Activated CD4-positive, alpha-beta T cell treated with anti-CD3 and anti-CD28 coated beads, Interleukin-2, amount 50 U/mL, for 48 hours (primary cell): ENCODE measurements at regions not wholly inside any gene's neighbourhood (a gene's known extent, or its start where the extent isn't known, plus 50 kb on each side); places are given as distances from the start of the nearest gene placed in this dataset.
"Not testable (repeated sequence)": the region's sequence is repeated elsewhere in the genome, so short reads cannot be mapped to it uniquely, and the experiment has no call there.

Experiments
- DNase-seq, 2 experiments: peaks; one replicate each; pipeline ENCODE4 v3.0.0-alpha.2; 2020

DNA sequence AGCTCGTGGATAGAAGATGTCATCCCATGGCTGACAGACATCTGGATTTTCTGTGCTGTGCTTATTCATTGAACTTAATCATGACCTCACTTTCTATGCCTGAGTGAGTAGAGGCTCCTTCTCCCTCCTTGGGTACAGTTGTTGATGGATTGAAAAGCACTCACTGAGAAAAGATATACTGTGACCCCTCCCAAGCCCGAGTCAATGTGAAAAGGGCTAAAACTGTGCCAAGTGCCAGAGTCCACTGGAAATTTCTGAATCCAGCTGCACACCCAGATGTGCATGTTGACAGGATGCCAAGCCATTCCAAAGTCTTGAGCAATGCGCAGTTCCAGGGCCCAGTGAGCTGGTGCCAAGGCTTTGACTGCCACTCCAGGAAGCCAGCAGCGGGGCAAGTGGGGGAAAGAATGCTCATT, 473.0 kb downstream of the NTRK2 start:
- no peak for DNase-seq

DNA sequence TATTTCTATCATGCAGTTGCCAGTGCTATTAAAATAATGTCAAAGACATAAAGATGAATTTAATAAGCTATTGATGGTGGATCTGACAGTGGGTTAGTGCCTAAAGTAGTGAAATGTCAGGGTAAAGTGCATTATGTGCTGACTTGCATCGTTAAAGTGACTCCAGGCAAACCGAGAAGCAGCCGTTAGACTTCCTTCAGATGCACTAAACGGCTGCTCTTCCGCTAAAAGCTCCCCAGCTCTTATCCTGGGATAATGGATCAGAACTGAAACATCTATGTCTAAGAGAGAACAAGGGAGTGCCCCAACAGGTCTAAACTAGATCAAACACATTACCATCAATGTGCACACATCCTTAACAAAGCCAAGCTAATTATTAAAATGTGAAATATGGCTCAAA, 468.2 kb downstream of the NTRK2 start:
- no peak for DNase-seq

DNA sequence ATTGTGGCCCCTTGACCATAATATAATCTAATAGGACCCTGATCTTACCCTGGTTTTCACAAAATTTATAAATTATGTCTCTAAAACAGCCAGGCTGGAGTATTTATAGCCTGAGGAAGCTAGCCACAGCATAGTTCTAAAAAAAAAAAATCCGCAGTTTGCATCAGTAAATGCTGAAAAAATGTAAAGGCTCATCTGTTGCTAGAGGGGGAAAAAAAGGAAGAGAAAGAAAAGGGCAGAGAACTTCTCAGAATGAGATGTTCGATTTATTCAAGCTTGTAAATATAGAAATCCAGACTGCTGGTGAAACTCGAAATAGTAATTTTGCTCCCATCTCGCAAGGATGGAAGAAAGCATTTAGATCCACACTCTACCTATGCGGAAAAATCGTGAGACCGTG, 467.5 kb downstream of the NTRK2 start:
- no peak for DNase-seq

DNA sequence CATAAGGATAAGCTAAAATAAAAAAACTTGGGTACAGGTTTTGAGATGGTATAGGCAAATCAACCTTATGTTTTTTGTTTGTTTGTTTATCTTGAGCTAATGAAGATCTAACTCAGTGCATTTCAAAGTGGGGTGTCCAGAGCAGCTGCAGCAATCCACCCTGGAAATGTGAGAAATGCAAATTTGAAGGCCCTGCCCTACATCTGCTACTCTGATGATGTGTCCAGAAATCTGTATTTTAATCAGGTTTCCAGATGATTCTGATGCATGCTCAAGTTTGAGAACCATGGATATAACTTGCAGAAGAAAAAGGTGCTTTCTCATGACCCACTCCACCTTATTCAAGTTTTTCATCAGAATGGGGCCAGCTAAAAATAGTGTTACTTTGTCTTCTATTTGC, 467.0 kb downstream of the NTRK2 start:
- no peak for DNase-seq

DNA sequence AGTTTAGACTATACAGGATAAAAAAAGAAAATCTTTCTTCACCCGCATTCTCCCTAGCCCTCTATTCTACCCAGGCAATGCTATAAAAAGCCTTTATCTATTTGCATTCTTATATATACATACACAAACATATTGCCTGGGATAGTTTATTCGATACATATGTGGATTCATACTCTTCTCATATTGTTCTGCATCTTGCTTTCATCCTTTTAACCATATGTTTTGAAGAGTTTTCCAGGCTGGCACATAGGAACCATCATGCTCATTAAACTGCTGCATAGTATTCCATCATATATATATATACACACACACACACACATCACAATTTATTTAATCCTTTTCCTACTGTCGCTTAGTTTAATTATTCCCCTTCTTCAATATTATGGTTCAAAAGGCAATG, 461.2 kb downstream of the NTRK2 start:
- DNase-seq: no peak

DNA sequence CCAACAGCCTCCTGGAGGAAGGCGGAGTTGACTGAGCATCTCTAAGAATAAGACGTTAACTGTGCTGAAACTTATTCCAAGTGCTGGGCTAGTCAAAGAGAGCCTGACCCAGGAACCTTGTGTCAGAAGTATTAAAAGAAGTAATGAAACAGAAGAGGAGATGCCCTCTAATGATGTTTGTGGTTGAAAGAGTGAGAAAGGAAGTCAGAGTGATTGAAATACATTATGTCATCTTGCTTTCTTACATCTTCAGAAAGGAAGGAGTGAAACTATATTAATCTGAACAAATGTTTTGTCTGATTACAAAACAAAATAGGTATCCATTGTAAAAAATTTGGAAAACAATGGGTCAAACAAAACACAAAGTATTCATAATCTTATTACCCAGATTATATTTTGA, 460.7 kb downstream of the NTRK2 start:
- DNase-seq: no peak

DNA sequence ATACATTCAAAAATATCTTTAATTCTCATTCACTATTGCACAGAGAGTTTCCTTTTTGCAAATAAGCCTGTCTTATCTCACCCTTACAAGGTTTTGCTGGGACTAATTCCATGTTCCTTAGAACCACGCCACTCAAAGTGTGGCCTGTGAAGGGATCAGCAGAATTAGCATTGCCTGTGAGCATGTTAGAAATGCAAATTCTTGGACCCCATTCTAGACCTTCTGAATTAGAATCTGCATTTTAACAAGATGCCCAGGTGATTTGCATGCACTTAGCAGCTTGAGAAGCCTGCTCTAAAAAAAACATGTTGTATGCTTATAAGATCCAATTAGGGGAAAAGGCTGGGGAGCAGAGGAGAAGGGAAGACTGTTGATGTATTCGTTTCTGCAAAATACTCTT, 460.0 kb downstream of the NTRK2 start:
- no peak for DNase-seq

DNA sequence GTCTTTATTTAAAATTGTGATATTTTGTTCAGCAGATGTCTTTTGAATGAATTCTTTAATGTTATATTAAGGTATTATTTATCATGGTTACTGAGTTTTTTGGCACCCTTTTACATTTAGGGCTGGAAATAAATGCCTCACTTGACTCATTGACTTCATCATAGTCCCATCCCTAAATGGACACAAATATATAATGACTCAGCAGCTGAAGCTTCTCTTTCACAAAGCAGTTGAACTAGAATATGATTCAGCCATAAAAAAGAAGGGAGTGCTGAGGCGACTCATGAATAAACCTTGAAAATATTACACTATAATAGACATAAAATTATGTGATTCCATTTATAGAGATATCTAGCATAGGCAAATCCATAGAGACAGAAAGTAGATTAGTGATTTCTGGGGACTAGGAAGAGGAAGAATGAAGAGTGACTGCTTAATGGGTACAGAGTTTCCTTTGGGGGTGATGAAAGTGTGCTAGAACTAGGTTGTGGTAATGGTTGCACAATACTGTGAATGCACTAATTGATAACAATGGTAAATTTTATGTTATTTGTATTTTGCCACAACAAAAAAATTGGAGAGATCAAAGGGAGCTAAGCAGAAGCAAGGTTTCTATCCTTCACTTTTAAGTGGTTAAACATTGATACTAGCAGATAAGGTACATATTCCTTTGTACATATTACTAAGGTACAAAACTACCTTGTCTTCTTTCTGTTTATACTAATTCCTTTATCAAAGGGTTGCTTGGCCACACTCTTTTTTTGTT, 449.6 kb downstream of the NTRK2 start:
- no peak for DNase-seq

DNA sequence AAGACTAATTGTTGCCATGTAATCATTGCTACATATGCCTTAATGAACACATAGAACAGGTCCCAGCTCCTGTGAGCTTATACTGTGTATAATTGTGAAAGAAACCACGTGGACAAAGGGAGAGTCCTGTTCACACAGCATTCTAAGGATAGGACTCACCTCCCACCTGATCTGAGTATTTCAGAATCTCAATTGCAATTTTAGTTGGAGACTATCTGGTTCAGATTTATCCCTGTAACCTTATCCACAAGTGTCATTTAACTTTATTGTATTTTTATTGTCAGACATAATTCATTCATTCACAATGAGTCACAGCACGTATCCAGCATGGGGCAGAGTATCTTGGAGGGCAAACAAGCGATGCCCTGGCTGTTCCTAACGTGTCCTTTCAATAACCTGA, 448.3 kb downstream of the NTRK2 start:
- DNase-seq: no peak

DNA sequence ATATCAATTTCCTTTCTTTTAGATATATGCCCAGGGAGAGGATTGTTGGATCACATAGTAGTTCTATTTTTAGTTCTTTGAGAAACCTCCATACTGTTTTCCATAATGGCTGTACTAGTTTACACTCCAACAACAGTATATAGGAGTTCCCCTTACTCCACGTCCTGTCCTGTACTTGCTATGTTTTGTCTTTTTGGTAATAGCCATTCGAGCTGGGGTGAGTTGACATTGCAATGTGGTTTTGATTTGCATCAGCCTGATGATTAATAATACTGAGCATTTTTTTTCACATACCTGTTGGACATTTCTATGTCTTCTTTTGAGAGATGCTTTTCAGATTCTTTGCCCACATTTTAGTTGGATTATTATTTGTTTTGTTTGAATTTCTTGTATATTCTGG, 445.9 kb downstream of the NTRK2 start:
- DNase-seq: no peak

DNA sequence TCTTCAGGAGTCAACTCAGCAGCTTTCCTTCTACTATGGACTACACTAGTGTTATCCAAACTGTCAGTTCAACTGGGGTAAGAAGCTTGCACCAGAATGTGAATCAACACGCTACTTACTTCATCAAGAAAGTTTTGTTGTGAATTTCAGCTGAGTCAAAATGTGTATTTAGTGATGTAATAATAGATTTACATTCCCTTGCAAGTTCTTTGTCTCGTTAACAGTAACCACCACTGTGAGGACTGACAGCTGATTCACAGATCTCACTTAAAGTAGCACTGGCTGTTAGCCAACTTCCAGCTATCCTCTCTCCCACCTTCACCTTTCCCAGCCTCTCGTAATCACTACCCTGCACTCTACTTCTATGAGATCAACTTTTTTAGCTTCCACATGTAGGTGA, 445.3 kb downstream of the NTRK2 start:
- DNase-seq: no peak

DNA sequence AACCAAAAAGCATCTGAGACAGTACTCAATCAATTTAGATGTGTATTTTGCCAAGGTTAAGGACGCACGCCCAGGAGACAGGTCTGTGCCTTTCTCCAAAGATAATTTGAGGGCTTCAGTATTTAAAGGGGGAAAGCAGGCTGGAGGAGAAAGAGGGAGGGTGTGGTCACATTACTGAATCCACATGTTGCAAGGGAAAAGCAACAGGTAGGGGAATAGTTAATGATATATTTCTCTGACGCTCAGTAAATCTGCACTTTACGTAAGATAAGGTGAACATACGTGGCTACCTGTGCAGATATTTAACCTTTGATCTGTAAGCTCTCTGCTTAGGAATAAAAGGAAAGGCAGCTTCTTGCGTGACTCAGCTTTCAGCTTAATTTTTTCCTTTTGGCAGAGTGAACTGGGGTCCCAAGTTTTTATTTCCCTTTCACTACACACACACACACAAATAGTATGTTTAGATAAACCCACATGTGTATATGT, 443.4 kb downstream of the NTRK2 start:
- no peak for DNase-seq

DNA sequence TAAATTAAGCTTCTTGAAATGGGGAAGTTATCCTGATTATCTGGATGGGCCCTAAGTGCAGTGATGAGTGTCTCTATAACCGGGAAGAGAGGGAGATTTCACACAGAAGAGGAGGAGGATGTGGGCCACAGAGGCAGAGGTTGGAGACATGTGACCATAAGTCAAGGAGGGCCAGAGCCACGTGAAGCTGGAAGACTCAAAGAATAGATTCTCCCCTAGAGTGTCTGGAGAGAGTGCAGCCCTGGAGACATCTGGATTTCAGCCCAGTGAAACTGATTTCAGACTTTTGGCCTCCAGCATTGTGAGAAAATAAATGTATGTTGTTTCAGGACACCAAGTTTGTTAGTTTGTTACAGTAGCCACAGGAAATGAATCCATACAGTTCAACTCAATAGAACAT, 442.9 kb downstream of the NTRK2 start:
- DNase-seq: no peak

DNA sequence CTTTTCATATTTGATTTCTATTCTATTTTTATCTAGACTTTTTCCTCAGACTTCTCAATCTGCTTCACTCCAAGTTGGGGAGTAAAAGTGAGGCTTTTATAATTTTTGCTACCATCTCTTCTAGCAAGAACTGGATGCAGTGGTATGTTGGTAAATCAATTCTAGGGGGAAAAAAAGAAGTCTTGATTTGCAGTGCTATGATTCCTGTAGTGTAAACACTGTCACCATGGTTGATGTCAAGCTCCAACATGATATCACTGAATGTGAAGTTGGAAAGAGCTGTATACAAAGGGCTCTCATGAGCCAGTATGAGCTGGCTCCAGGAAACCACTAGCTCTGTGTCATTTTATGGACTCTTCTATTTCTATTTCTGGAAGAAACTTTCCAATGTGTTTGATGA, 439.2 kb downstream of the NTRK2 start:
- no peak for DNase-seq

DNA sequence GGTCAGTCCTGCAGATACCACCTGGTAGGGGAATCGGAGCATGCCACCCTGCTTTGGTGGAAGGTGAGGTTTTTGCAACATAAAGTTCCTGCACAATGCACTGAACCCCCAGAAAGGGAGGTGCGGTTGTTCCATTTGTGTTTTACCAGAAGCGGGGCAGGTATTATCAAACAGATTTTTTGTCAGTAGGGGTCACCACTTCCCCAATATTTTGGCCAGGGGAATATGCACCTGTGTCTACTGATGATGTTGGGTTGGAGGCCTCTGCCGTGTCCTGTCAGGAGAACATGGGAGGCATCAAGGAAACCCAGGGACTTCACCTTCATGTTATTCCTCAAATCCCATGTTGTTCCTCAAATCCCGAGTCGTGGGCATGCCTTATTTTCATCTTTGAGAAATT, 438.7 kb downstream of the NTRK2 start:
- DNase-seq: no peak

DNA sequence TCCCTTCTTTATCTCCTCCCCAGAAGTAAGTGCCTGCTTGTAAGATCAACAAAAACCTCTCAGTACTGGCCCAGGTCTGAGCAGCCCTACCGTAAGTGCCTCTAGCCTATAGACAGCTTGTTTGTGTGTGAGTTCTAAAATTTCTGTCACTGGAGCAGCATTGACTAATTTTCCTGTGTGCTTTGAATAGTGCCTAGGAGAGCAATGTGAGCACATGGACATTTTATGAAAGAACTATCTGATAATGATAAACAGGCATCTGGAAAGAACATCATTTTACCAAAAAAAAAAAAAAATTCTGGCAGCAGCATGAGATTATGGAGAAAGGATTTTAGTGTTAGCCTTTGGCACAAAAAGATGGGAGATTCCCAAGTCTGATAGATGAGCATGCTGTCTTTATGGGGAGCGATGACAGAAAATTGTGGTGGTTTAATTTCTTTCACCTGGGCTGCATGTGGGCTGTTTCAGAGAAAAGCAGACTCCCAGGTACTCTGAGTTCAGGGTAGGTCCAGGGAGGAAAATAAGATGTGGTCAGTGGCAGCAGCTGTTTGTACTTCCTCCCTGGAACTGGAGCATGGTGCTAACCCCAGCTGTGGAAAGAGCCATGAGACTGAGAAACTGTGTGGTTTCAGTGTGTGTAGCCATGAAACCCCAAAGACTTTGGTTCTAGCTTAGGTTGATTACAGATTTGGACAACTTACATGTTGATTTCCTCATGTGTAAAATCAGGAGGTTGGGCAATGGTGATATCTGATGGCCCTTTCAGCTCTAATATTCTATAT, 419.9 kb downstream of the NTRK2 start:
- no peak for DNase-seq

DNA sequence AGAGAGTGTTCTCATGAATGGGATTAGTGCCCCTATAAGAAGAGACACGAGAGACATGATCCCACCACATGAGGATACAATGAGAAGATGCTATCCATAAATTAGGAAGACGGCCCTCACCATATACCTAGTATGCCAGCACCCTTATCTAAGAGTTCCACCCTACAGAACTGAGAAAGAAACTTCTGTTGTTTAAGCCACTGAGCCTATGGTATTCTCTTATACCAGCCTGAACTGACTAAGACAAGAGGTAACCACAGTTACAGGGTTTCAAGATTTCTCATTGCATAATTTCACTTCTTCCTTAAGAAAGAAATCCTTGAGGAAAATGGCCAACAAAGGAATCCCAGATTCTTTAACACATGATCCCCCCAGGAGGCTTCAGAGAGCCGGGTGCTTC, 412.4 kb downstream of the NTRK2 start:
- no peak for DNase-seq

DNA sequence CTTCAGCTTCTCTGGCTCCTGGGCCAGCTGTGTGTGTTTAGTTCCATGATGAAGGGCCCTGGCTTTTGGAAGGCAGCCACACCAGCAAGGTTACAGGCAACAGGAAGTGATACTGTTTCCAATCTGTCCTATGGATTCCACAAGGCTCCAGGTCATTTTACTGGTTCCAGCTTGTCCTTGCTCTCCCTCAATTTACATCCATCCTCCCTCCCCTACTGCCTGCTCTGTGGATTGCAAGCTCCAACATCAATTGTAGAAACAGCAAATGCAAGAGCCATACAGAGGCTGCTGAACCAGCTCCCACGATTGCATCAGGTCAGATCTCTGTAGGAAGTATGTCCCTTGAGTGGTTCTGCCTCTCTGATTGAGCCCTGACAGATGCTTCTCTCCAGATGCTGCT, 409.8 kb downstream of the NTRK2 start:
- no peak for DNase-seq

DNA sequence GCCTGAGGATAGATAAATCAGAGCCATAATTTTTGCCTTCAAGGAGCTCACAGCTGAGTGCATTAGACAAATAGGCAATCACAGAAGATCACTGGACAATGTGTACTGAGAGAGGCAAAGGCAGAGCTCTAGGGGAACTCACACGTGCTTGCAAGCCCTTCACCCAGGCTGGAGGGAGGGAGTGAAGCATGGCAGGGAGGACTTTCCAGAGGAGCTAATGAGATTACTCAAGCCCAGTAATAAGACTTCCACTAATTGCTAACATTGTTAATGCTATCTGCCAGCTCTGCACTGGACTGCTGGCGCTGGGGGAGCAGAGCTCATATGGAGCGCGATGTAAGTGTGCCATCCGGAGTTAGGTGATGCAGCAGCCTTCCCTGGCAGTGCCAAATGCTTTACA, 408.4 kb downstream of the NTRK2 start:
- DNase-seq: no peak

DNA sequence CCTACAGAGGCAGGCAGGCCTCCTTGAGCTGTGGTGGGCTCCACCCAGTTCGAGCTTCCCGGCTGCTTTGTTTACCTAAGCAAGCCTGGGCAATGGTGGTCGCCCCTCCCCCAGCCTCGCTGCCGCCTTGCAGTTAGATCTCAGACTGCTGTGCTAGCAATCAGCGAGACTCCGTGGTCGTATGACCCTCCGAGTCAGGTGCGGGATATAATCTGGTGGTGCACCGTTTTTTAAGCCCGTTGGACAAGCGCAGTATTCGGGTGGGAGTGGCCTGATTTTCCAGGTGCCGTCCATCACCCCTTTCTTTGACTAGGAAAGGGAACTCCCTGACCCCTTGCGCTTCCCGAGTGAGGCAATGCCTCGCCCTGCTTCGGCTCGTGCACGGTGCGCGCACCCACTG, 407.6 kb downstream of the NTRK2 start:
- DNase-seq: not testable (repeated sequence)
